IMR-90 (cell line): ENCODE measurements at regions not wholly inside any gene's neighbourhood (a gene's known extent, or its start where the extent isn't known, plus 50 kb on each side); places are given as distances from the start of the nearest gene placed in this dataset.

ENCODE experiments used
- CTCF ChIP-seq: conservative IDR thresholded peaks from 2 replicates; pipeline ENCODE4 v1.5.1; 2012; ENCODE audit warnings: mild to moderate bottlenecking, low read depth, low read length, improper control_type of control experiment
- POLR2A ChIP-seq: IDR thresholded peaks from 2 replicates; pipeline ENCODE4 v1.6.1; 2012; ENCODE audit warnings: mild to moderate bottlenecking, low read depth, low read length
- SMC3 ChIP-seq: fragments of 150-350 bp; IDR thresholded peaks from 2 replicates; pipeline ENCODE4 v1.6.1; 2016; ENCODE audit warnings: low read depth, mild to moderate bottlenecking, antibody characterized with exemption, low read length, moderate library complexity

GRCh38 chr9:2991292-2991691 is 147.4 kb upstream of the PUM3 start:
- TF ChIP-seq CTCF (peak; percentile 20; the same call in 1 of the 2 replicates), POLR2A (no peak), SMC3 (no peak)
